Natural killer cell treated with Interleukin-12 subunit alpha and Interleukin-12 subunit beta and Interleukin-15 and Interleukin-18, amount 100 ng/mL, for 72 hours (primary cell): ENCODE measurements at regions not wholly inside any gene's neighbourhood (a gene's known extent, or its start where the extent isn't known, plus 50 kb on each side); places are given as distances from the start of the nearest gene placed in this dataset.

ENCODE experiments used
- ATAC-seq, 2 donors: fragments of 150-1000 bp; cut with Tn5 transposase in 1 of 2; sonication (Bioruptor Pico), chemical (Tn5 transposase) in 1 of 2; 2 replicates each; pipeline ENCODE4 v1.10.0; 2021
- DNase-seq: peaks from one replicate; pipeline ENCODE4 v3.0.0; 2022; ENCODE audit warnings: low spot score
- H3K27ac Mint-ChIP-seq, 2 donors: 1 replicate in 1 of 2; 2 replicates in 1 of 2; pipeline ENCODE4 v1.8.0; 2022; ENCODE audit warnings: mixed read lengths in 2 of 2, mild to moderate bottlenecking in 1 of 2, moderate library complexity in 1 of 2
- H3K27me3 Mint-ChIP-seq, 2 donors: 1 replicate in 1 of 2; 2 replicates in 1 of 2; pipeline ENCODE4 v1.8.0; 2022; ENCODE audit warnings: mixed read lengths in 2 of 2
- H3K36me3 Mint-ChIP-seq: one replicate; pipeline ENCODE4 v1.8.0; 2022; ENCODE audit warnings: mixed read lengths
- H3K4me1 Mint-ChIP-seq, 2 donors: 1 replicate in 1 of 2; 2 replicates in 1 of 2; pipeline ENCODE4 v1.8.0; 2022; ENCODE audit warnings: low read depth in 2 of 2, mixed read lengths in 2 of 2, mild to moderate bottlenecking in 1 of 2
- H3K4me3 Mint-ChIP-seq: one replicate; pipeline ENCODE4 v1.8.0; 2022; ENCODE audit warnings: mixed read lengths
- H3K9me3 Mint-ChIP-seq: 2 replicates; pipeline ENCODE4 v1.8.0; 2022; ENCODE audit warnings: mixed read lengths

DNA sequence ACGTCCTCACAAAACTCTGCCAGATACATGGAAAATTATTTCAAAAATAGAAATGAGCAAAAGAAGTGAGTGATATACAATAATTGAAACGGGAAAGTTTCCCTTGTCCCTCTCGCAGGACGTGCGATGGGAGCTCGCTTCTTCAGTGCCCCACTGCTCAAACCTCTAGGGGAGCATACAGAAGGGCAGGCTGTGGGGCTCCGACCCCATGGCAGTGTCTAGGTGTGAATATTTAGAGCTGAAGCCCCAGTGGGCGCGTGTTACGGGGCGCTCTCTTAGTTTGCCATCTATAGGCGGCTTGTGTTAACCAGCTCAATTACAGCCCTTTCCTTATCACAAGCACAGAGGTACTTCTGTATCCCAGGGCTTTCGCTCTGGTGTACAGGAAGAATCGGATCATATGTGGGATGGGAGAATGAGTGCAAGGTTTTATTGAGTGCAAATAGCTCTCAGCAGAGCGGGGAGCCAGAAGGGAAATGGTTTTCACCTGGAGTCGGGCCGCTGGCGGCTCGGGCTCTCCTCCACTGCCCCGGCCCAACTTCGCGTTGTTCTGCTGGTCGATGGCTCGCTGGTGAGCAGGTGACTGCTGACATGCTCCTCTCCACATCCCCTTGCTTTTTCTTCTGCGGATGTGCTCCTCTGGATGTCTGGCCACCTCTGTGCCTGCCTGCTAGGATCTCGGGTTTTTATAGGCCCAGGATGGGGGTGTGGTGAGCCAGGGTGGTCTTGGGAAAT, 334.0 kb upstream of the PTPRD start:
- Mint-ChIP-seq H3K36me3 (peaks cover 5% of the 10 kb centered on the region), H3K9me3 (peaks cover 18% of the 10 kb centered on the region), H3K4me1 (no peaks in the 10 kb centered on the region), H3K27me3 (no peaks in the 10 kb centered on the region), H3K4me3 (no peak overlapping the region), H3K27ac (no peak overlapping the region)
- ATAC-seq (no peak), DNase-seq (no peak)

DNA sequence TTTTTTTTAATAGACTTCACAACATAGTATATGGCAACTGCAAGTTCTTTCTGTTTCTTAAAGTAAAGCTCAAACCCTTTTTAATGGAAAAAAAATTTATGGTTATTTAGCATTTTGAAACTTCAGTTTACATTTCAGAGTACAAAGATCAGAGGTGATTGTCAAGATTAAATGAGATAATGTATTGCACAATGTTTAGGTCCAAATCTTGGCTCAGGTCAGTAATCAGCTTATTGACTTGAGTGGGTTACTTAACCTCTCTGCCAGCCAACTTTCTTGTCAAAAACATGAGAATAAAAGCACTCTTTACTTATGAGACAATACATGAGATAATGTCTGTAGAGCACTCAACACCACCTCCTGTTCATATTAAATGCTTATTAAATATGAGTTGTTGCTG, 345.1 kb upstream of the PTPRD start:
- DNase-seq (no peak), ATAC-seq (no peak)
- Mint-ChIP-seq H3K9me3 (peaks cover 23% of the 10 kb centered on the region), H3K27me3 (no peaks in the 10 kb centered on the region), H3K4me3 (no peak overlapping the region), H3K4me1 (no peaks in the 10 kb centered on the region), H3K36me3 (peaks cover 5% of the 10 kb centered on the region), H3K27ac (no peak overlapping the region)

DNA sequence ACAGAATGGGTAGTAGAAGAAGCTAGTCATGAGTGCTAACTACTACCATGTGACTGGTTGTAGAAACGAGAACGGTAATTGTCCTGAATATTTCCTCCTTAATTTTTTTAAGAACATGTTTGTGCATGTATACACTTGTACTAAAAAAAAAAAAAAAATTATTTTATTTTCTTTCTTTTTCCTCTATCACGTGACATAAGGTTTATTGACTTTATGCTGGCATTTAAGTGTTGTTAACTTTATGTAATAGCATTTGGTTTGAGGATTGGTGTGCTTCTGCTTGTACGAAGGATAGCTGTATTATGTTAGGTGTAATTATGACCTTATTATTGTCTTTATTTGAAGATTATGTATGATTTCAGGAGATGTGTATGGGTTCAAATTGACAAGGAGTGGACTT, 349.1 kb upstream of the PTPRD start:
- Mint-ChIP-seq H3K4me3 (no peak overlapping the region), H3K27me3 (no peaks in the 10 kb centered on the region), H3K27ac (no peak overlapping the region), H3K9me3 (peaks cover 27% of the 10 kb centered on the region), H3K36me3 (peaks cover 5% of the 10 kb centered on the region), H3K4me1 (no peaks in the 10 kb centered on the region)
- ATAC-seq (no peak), DNase-seq (no peak)

DNA sequence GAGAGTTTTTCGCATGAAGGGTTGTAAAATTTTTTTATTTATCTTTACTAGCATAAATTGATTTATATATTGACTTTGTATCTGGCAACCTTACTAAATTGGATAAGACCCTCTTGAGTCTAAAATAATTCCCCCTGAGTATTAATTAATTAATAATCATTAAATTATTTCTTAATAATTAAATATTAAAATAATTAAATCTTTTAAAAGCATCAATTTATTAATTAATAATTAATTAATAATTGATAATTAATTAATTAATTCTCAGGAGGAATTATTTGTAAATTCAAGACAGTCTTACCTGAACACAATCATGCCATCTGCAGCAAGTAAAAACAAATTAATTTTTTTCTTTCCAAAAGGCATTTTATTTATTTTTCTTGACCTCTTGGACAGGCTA, 370.4 kb upstream of the PTPRD start:
- H3K4me3 Mint-ChIP-seq, result no peak overlapping the region
- no peaks in the 10 kb centered on the region for H3K4me1 Mint-ChIP-seq
- peaks cover 16% of the 10 kb centered on the region for H3K9me3 Mint-ChIP-seq
- H3K36me3 Mint-ChIP-seq, result peaks cover 5% of the 10 kb centered on the region
- no peaks in the 10 kb centered on the region for H3K27me3 Mint-ChIP-seq
- no peak overlapping the region for H3K27ac Mint-ChIP-seq
- no peak for ATAC-seq
- no peak for DNase-seq

DNA sequence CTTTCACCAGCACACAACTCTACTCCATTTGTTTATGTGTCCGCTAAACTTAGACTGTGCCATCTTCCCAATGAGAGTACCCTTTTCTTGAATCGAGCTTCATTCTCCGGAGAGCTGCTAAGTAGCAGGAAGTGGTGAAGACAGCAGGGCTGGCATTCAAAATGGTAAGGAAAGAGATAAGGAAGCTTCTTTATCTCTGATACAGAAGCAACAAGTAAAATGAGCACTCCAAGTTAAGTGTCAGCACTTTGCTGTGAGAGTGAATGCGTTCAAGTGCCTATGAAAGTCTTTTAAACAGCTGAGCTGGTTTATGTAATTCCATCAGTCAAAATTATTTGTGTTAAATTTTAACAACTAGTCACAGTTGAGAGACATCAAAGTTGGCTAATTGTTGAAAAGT, 386.8 kb upstream of the PTPRD start:
- Mint-ChIP-seq H3K9me3 (peaks cover 17% of the 10 kb centered on the region), H3K36me3 (peaks cover 3% of the 10 kb centered on the region), H3K4me1 (no peaks in the 10 kb centered on the region), H3K27ac (no peak overlapping the region), H3K27me3 (no peaks in the 10 kb centered on the region), H3K4me3 (no peak overlapping the region)
- DNase-seq (no peak), ATAC-seq (no peak)

DNA sequence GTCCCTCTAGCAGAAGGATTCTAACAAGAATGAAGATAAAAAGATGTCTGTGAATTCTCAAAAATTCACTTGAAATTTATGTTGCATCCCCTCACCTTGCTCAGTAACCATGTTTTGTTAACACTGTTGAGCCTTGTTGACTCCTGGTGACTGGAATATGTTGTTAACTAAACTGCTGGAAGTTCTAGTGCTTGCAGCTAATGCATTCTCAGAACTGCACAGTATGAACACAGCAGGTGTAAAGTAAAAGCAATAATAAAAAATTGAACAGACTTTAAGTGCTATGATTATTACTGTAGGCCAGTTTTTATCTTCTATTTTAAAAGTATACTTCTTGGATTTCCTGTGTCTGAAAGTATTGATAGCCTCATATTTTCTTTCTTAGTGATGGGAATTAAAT, 388.7 kb upstream of the PTPRD start:
- H3K9me3 Mint-ChIP-seq, result peaks cover 9% of the 10 kb centered on the region
- H3K4me3 Mint-ChIP-seq, result no peak overlapping the region
- H3K27ac Mint-ChIP-seq, result no peak overlapping the region
- no peaks in the 10 kb centered on the region for H3K36me3 Mint-ChIP-seq
- H3K27me3 Mint-ChIP-seq, result no peaks in the 10 kb centered on the region
- ATAC-seq (no peak), DNase-seq (no peak)
- H3K4me1 Mint-ChIP-seq, result no peaks in the 10 kb centered on the region

DNA sequence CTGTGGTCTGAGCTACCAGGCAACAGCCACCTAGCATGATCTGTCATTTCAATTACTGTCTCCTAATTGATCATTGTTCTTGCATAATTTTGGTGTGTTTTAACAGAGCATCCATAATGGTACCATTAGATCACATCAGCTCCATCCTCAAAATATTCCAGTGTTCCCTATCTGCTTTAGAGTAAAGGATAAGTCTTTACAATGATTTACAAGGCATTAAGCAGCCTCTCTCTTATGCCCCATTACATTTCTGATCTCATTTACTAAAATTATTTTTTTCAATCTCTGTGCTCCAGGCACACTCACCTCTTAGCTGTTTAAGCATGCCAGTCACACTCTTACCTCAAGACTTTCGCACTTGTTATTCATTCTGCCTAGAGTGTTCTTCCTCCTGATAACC, 389.9 kb upstream of the PTPRD start:
- no peaks in the 10 kb centered on the region for H3K27me3 Mint-ChIP-seq
- no peak overlapping the region for H3K4me3 Mint-ChIP-seq
- peaks cover 12% of the 10 kb centered on the region for H3K9me3 Mint-ChIP-seq
- no peaks in the 10 kb centered on the region for H3K4me1 Mint-ChIP-seq
- DNase-seq (no peak), ATAC-seq (no peak)
- no peaks in the 10 kb centered on the region for H3K36me3 Mint-ChIP-seq
- no peak overlapping the region for H3K27ac Mint-ChIP-seq

DNA sequence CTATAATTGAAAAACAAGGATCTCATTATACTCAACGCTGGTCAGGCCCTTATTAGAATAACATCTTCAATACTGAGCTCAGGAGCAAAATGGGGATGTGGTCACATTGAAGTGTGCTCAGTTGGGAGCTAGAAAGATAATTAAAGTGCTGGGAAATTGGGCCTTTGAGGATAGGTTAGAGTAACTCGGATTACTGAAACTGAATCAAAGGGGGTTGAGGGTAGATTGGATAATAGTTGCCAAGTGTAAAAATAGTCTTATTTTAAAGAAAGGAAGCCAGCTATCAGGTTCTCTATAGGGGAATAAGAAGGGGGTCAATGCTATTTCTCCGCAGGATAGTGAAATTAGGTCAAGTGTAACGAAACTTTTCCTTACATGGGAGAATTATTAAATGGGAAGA, 391.0 kb upstream of the PTPRD start:
- ATAC-seq, result no peak
- no peak overlapping the region for H3K27ac Mint-ChIP-seq

DNA sequence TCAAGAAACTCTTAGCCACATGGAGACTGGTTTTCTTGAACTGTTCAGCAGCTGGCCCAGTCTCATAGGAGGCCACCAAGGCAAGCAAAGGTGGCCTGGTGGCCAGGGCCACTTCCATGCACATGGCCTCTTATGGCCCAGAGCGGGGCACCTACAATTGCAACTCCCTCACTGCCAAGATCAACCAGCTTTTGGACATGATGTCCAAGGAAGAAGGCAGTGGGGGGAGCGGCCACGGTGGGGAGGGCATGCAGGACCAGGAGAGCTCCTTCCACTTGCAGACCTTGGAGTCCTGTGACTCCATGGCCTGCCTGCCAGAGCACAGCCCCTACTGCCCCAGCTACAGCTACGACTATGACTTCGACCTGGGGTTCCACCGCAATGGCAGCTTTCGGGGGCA, 398.9 kb upstream of the PTPRD start:
- H3K9me3 Mint-ChIP-seq, result peaks cover 31% of the 10 kb centered on the region
- peaks cover 16% of the 10 kb centered on the region for H3K36me3 Mint-ChIP-seq
- no peaks in the 10 kb centered on the region for H3K27me3 Mint-ChIP-seq
- H3K4me3 Mint-ChIP-seq, result no peak overlapping the region
- ATAC-seq, result no peak
- no peak overlapping the region for H3K27ac Mint-ChIP-seq
- no peak for DNase-seq
- H3K4me1 Mint-ChIP-seq, result no peaks in the 10 kb centered on the region

More for the DNA sequence above, 391.0 kb upstream of the PTPRD start:
- no peak overlapping the region for H3K4me3 Mint-ChIP-seq
- no peaks in the 10 kb centered on the region for H3K4me1 Mint-ChIP-seq
- no peaks in the 10 kb centered on the region for H3K27me3 Mint-ChIP-seq
- DNase-seq, result no peak
- H3K9me3 Mint-ChIP-seq, result peaks cover 15% of the 10 kb centered on the region
- H3K36me3 Mint-ChIP-seq, result no peaks in the 10 kb centered on the region

DNA sequence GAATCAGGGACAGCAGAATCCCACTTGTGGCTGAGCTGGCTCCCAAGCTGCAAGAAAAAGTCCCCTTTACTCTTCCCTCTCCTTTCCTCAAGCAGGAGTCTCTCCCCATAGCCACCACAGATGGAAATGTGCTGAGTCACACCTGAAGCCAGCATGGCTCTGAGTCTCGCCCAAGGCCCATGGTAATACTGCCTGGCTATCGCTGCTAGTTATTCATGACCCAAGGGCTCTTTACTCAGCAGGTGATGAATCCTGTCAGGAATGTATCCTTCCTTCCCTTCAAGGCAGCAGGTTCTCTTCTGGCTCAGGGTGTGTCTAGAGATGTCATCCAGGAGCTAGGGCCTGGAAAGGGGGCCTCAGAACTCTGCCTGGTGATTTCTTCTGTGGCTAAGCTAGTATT, 403.3 kb upstream of the PTPRD start:
- Mint-ChIP-seq H3K36me3 (peaks cover 24% of the 10 kb centered on the region), H3K4me3 (no peak overlapping the region), H3K27ac (no peak overlapping the region), H3K9me3 (peaks cover 26% of the 10 kb centered on the region), H3K27me3 (no peaks in the 10 kb centered on the region), H3K4me1 (no peaks in the 10 kb centered on the region)
- DNase-seq (no peak), ATAC-seq (no peak)

DNA sequence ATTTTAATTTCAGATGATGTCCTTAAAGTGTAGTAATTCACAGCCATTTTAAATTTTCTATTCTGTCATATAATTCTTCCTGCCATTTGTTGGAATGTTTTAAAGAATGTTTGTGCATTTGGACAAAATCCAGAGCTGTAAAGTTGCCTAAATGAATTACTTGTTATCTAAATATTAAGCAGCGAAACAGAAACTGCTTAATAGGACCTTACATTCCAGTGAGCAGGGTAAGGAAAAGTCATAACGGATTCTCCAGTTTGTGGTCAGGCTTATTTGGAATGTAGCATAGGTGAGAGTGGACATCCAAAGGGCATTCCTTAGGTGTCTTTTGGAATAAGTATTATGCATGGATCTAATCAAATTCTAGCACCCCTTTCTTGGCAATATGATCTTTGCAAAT, 410.4 kb upstream of the PTPRD start:
- Mint-ChIP-seq H3K4me3 (no peak overlapping the region), H3K9me3 (peaks cover 21% of the 10 kb centered on the region)
- no peak for ATAC-seq

DNA sequence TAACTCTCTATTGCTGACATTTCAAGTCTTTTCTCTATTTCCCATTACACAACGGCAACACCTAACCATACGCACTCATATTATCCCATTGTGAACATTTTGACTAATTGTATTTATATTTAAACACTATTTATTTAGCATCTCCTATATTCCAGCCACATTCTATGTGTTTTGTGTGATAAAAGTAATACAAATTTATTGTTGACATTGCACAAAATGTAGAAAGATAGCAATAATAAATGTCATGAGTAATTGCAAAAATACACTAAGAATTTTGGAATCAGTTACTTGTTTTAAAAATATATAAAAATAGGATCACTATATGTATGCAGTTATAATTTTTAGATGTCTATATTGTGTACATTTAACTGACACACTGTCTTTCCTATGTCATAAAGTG, 413.0 kb upstream of the PTPRD start:
- no peaks in the 10 kb centered on the region for H3K4me1 Mint-ChIP-seq
- DNase-seq (no peak), ATAC-seq (no peak)
- H3K27ac Mint-ChIP-seq, result no peak overlapping the region
- H3K9me3 Mint-ChIP-seq, result peaks cover 25% of the 10 kb centered on the region
- no peak overlapping the region for H3K4me3 Mint-ChIP-seq
- H3K27me3 Mint-ChIP-seq, result no peaks in the 10 kb centered on the region
- H3K36me3 Mint-ChIP-seq, result no peaks in the 10 kb centered on the region

More for the DNA sequence above, 410.4 kb upstream of the PTPRD start:
- Mint-ChIP-seq H3K4me1 (no peaks in the 10 kb centered on the region), H3K27me3 (no peaks in the 10 kb centered on the region), H3K27ac (no peak overlapping the region), H3K36me3 (peaks cover 8% of the 10 kb centered on the region)
- DNase-seq, result no peak

DNA sequence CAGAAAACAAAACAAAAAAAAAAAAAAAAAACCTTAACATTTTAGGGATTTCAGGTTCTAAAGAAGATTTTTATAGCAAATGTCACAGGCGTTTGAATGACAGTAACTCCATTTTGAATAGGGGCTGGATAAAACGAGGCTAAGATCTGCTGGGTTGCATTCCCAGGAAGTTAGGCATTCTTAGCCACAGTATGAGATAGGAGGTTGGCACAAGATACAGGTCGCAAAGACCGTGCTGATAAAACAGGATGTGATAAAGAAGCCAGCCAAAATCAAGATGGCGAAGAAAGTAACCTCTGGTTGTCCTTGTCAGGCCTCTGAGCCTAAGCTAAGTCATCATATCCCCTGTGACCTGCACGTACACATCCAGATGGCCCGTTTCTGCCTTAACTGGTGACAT, 425.6 kb upstream of the PTPRD start:
- H3K27ac Mint-ChIP-seq, result no peak overlapping the region
- no peaks in the 10 kb centered on the region for H3K4me1 Mint-ChIP-seq
- peaks cover 27% of the 10 kb centered on the region for H3K36me3 Mint-ChIP-seq
- ATAC-seq (no peak), DNase-seq (no peak)
- peaks cover 23% of the 10 kb centered on the region for H3K9me3 Mint-ChIP-seq
- no peak overlapping the region for H3K4me3 Mint-ChIP-seq
- H3K27me3 Mint-ChIP-seq, result no peaks in the 10 kb centered on the region

DNA sequence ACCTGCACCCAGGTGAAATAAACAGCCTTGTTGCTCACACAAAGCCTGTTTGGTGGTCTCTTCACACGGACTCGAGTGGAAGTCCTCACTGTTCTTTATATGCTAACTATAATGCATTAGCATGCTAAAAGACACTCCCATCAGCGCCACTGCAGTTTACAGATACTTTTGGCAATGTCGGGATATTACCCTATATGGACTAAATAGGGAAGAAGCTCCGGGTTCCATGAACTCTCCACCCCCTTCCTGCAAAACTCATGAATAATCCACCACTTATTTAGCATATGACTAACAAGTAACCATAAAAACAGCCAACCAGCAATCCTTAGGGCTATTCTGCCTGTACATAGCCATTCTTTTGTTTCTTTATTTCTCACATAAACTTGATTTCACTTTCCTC, 426.2 kb upstream of the PTPRD start:
- Mint-ChIP-seq H3K36me3 (peaks cover 27% of the 10 kb centered on the region), H3K4me1 (no peaks in the 10 kb centered on the region), H3K4me3 (no peak overlapping the region), H3K27me3 (no peaks in the 10 kb centered on the region), H3K27ac (no peak overlapping the region), H3K9me3 (peaks cover 24% of the 10 kb centered on the region)
- DNase-seq (no peak), ATAC-seq (no peak)

DNA sequence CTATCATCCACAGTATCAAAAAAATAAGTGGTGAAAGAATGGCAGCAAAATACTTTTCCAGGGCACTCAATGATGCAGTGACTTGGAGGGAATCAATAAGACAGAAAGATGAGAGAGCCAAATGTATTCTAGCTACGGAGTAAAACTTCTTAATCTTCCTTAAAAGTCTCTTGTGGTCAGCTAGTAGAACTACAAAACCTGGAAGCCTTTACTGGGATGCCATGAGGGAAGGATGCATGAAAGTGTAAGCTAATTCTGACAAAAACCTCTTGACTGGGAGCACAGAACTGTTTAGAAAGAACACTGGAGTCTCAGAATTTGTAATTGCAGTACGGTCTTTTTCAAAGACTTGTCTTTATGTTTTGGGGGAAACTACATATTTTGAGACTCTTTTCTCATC, 432.8 kb upstream of the PTPRD start:
- H3K27ac Mint-ChIP-seq, result no peak overlapping the region
- no peaks in the 10 kb centered on the region for H3K27me3 Mint-ChIP-seq
- H3K9me3 Mint-ChIP-seq, result peaks cover 32% of the 10 kb centered on the region

More for the DNA sequence above, 432.8 kb upstream of the PTPRD start:
- no peak for DNase-seq
- Mint-ChIP-seq H3K36me3 (peaks cover 6% of the 10 kb centered on the region), H3K4me1 (no peaks in the 10 kb centered on the region), H3K4me3 (no peak overlapping the region)
- ATAC-seq, result no peak
